B cell (primary cell): ENCODE measurements at regions not wholly inside any gene's neighbourhood (a gene's known extent, or its start where the extent isn't known, plus 50 kb on each side); places are given as distances from the start of the nearest gene placed in this dataset.

Source experiments
- ATAC-seq: fragments of 200-7000 bp; cut with Tn5 transposase; one replicate; pipeline ENCODE4 v1.10.0; 2021; ENCODE audit warnings: low read depth, mild to moderate bottlenecking, moderate number of reproducible peaks, moderate library complexity
- CTCF ChIA-PET: fragments of 350-600 bp; sonication (Branson Sonifier 250); formaldehyde crosslinking; loops from one replicate; lab custom pipeline; 2021; ENCODE audit warnings: antibody characterized with exemption, inconsistent platforms; lab: Charles Lee
- POLR2A ChIA-PET: fragments of 350-600 bp; sonication (Branson Sonifier 250); formaldehyde crosslinking; loops from one replicate; lab custom pipeline; 2021; ENCODE audit warnings: antibody characterized with exemption; lab: Charles Lee
- DNase-seq: peaks from one replicate; pipeline ENCODE4 v3.0.0; 2013
- H2AFZ ChIP-seq: 2 replicates; pipeline ENCODE4 v1.6.1; 2012; ENCODE audit warnings: mild to moderate bottlenecking, low read depth, low read length; ENCODE audit not compliant: insufficient read depth, poor library complexity, severe bottlenecking
- H3K27ac ChIP-seq, 2 donors: 1 replicate in 1 of 2; 2 replicates in 1 of 2; pipeline ENCODE4 v1.5.1; 2012 to 2013; ENCODE audit warnings: low read length in 2 of 2, mild to moderate bottlenecking in 2 of 2, moderate library complexity in 1 of 2
- H3K27me3 ChIP-seq, 4 experiments: fragments of 200-600 bp in 1 of 4; sonication (generic) in 1 of 4; replicated peaks in 1 of 4; 1 replicate in 2 of 4; 2 replicates in 2 of 4; pipeline versions ENCODE4 v1.6.1 to v1.7.0; 2013 to 2016; ENCODE audit warnings: low read length in 3 of 4, mild to moderate bottlenecking in 2 of 4, mixed read lengths in 1 of 4, moderate library complexity in 1 of 4; ENCODE audit not compliant: insufficient read depth in 4 of 4, control insufficient read depth in 3 of 4; ENCODE audit errors: control extremely low read depth in 1 of 4
- H3K36me3 ChIP-seq, 2 experiments: replicated peaks in 1 of 2; 1 replicate in 1 of 2; 2 replicates in 1 of 2; pipeline versions ENCODE4 v1.6.1 to v1.7.1; 2013; ENCODE audit warnings: low read length in 1 of 2; ENCODE audit not compliant: insufficient read depth in 2 of 2, control insufficient read depth in 1 of 2; ENCODE audit errors: control extremely low read depth in 1 of 2, extremely low read depth in 1 of 2
- H3K4me1 ChIP-seq, 2 donors: fragments of 200-600 bp in 1 of 2; sonication (generic) in 1 of 2; 1 replicate in 1 of 2; 2 replicates in 1 of 2; pipeline versions ENCODE4 v1.5.1 to v1.6.1; 2013 to 2017; ENCODE audit warnings: low read length in 2 of 2; ENCODE audit not compliant: control insufficient read depth in 2 of 2, insufficient read depth in 2 of 2
- H3K4me2 ChIP-seq: replicated peaks from 2 replicates; pipeline ENCODE3; 2012; ENCODE audit warnings: mild to moderate bottlenecking, low read depth, low read length; ENCODE audit not compliant: poor library complexity, severe bottlenecking
- H3K4me3 ChIP-seq, 5 experiments: fragments of 200-600 bp in 1 of 5; sonication (generic) in 1 of 5; 1 replicate in 3 of 5; 2 replicates in 2 of 5; pipeline versions ENCODE4 v1.5.1 to v1.7.0; 2011 to 2016; ENCODE audit warnings: low read length in 4 of 5, mild to moderate bottlenecking in 4 of 5, low read depth in 2 of 5, control low read depth in 1 of 5, moderate library complexity in 1 of 5; ENCODE audit not compliant: insufficient read depth in 1 of 5; ENCODE audit errors: control extremely low read depth in 1 of 5, extremely low read depth in 1 of 5
- H3K79me2 ChIP-seq: fragments of 200-600 bp; sonication (generic); one replicate; pipeline ENCODE4 v1.6.0; 2016; ENCODE audit warnings: low read length; ENCODE audit not compliant: control insufficient read depth, insufficient read depth
- H3K9ac ChIP-seq: fragments of 200-600 bp; sonication (generic); 2 replicates; pipeline ENCODE4 v1.6.1; 2017; ENCODE audit warnings: mild to moderate bottlenecking, low read length, moderate library complexity
- H3K9me3 ChIP-seq, 3 donors: one replicate each; pipeline versions ENCODE4 v1.6.1 to v1.7.1; 2013; ENCODE audit warnings: low read length in 2 of 3; ENCODE audit not compliant: control insufficient read depth in 2 of 3, insufficient read depth in 1 of 3; ENCODE audit errors: control extremely low read depth in 1 of 3
- H4K20me1 ChIP-seq: 2 replicates; pipeline ENCODE4 v1.6.0; 2012; ENCODE audit warnings: mild to moderate bottlenecking, low read length; ENCODE audit not compliant: insufficient read depth, control insufficient read depth, poor library complexity, severe bottlenecking
- H3K27ac Mint-ChIP-seq: one replicate; pipeline ENCODE4 v1.8.0; 2021; ENCODE audit warnings: mixed read lengths
- H3K27me3 Mint-ChIP-seq: one replicate; pipeline ENCODE4 v1.8.0; 2021; ENCODE audit warnings: mixed read lengths
- H3K4me1 Mint-ChIP-seq: one replicate; pipeline ENCODE4 v1.8.0; 2021; ENCODE audit warnings: mixed read lengths
- H3K4me3 Mint-ChIP-seq: one replicate; pipeline ENCODE4 v1.8.0; 2021; ENCODE audit warnings: mixed read lengths
- H3K9me3 Mint-ChIP-seq: one replicate; pipeline ENCODE4 v1.8.0; 2022; ENCODE audit warnings: mixed read lengths; ENCODE audit not compliant: insufficient read depth
- EZH2 ChIP-seq: IDR thresholded peaks from 2 replicates; pipeline ENCODE4 v1.6.1; 2012; ENCODE audit warnings: borderline replicate concordance, low read depth, mild to moderate bottlenecking, moderate library complexity, low read length; ENCODE audit not compliant: insufficient read depth, poor library complexity, severe bottlenecking
- WGBS: methylation state at CpG from one replicate; pipeline ENCODE4 v1.1.5; 2013; ENCODE audit warnings: missing lambda C conversion rate; ENCODE audit not compliant: insufficient coverage; 5-methylcytosine and 5-hydroxymethylcytosine counted together
- intact Hi-C: fragments of 100-400 bp; cut with micrococcal nuclease; formaldehyde crosslinking; loops from one replicate; pipeline ENCODE4 v1.10.0; 2022
- TF ChIP-seq, protein P1 (sequence below): fragments of 200-600 bp; IDR thresholded peaks from one replicate; pipeline ENCODE4 v1.8.0; 2022; ENCODE audit warnings: antibody characterized with exemption, mild to moderate bottlenecking

- no peaks in the 10 kb centered on the region for H3K9me3 ChIP-seq
- CTCF ChIA-PET: no interaction called here
- no peaks in the 10 kb centered on the region for H3K79me2 ChIP-seq
- TF ChIP-seq, protein P1, sequence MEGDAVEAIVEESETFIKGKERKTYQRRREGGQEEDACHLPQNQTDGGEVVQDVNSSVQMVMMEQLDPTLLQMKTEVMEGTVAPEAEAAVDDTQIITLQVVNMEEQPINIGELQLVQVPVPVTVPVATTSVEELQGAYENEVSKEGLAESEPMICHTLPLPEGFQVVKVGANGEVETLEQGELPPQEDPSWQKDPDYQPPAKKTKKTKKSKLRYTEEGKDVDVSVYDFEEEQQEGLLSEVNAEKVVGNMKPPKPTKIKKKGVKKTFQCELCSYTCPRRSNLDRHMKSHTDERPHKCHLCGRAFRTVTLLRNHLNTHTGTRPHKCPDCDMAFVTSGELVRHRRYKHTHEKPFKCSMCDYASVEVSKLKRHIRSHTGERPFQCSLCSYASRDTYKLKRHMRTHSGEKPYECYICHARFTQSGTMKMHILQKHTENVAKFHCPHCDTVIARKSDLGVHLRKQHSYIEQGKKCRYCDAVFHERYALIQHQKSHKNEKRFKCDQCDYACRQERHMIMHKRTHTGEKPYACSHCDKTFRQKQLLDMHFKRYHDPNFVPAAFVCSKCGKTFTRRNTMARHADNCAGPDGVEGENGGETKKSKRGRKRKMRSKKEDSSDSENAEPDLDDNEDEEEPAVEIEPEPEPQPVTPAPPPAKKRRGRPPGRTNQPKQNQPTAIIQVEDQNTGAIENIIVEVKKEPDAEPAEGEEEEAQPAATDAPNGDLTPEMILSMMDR: no peak
- TF ChIP-seq EZH2: no peak
- H3K9ac ChIP-seq: no peak overlapping the region
- intact Hi-C loops: no loop called here
- H3K27ac ChIP-seq: no peak overlapping the region
- H3K4me3 ChIP-seq: no peak overlapping the region
- H3K4me2 ChIP-seq: no peak overlapping the region
- H3K36me3 ChIP-seq: no peaks in the 10 kb centered on the region
- no peak overlapping the region for H2AFZ ChIP-seq
- peaks cover 23% of the 10 kb centered on the region for H3K27me3 Mint-ChIP-seq
- no peaks in the 10 kb centered on the region for H4K20me1 ChIP-seq
- H3K27ac Mint-ChIP-seq: no peak overlapping the region
- H3K4me1 Mint-ChIP-seq: peaks cover 4% of the 10 kb centered on the region
- DNase-seq (no peak), ATAC-seq (no peak)
- H3K27me3 ChIP-seq: no peaks in the 10 kb centered on the region
- no peaks in the 10 kb centered on the region for H3K9me3 Mint-ChIP-seq
- POLR2A ChIA-PET: no interaction called here
- peaks cover 3 to 5% of the 10 kb centered on the region in 2 donors for H3K4me1 ChIP-seq
- WGBS: no CpG with 5 or more reads among the region's 1 CpG
- H3K4me3 Mint-ChIP-seq: no peak overlapping the region
Measured at GRCh38 chr12:41919048-41919447, 225.6 kb downstream of the GXYLT1 start.

GRCh38 chr12:41917938-41918341 is 226.7 kb downstream of the GXYLT1 start:
- Histone ChIP-seq H3K36me3 (no peaks in the 10 kb centered on the region), H3K79me2 (no peaks in the 10 kb centered on the region), H4K20me1 (no peaks in the 10 kb centered on the region), H3K4me1 (peaks cover 4 to 6% of the 10 kb centered on the region in 2 donors), H3K9ac (no peak overlapping the region), H3K9me3 (no peaks in the 10 kb centered on the region), H2AFZ (no peak overlapping the region), H3K27me3 (no peaks in the 10 kb centered on the region), H3K4me3 (no peak overlapping the region), H3K4me2 (no peak overlapping the region), H3K27ac (no peak overlapping the region)
- Mint-ChIP-seq H3K4me3 (no peak overlapping the region), H3K4me1 (peaks cover 9% of the 10 kb centered on the region), H3K27ac (no peak overlapping the region), H3K9me3 (no peaks in the 10 kb centered on the region), H3K27me3 (peaks cover 19% of the 10 kb centered on the region)
- ATAC-seq: no peak
- intact Hi-C loops: no loop called here
- POLR2A ChIA-PET: no interaction called here
- TF ChIP-seq, protein P1: no peak
- TF ChIP-seq EZH2: no peak
- WGBS: 0% methylated on average over 2 of the region's 5 CpGs
- DNase-seq: no peak
- CTCF ChIA-PET: interaction anchor here (0.7 kb wide), 1 partner anchor 36 kb away, joined by 4 read pairs; no protein-coding TSS in a partner anchor
